PC-3 (cell line): ENCODE measurements at regions not wholly inside any gene's neighbourhood (a gene's known extent, or its start where the extent isn't known, plus 50 kb on each side); places are given as distances from the start of the nearest gene placed in this dataset.
A peak's percentile ranks its signal among the peaks of the same experiment; 100 is the strongest.

ENCODE experiments used
- ATAC-seq: fragments of 200-7000 bp; cut with Tn5 transposase; 2 replicates; pipeline ENCODE4 v1.9.1; 2020; ENCODE audit warnings: mild to moderate bottlenecking, moderate library complexity
- BruUV-seq: library from RNA; stranded (reverse); fragments of 400-500 nt; replicated peaks from 2 replicates; lab custom pipeline; 2021; lab: Mats Ljungman, UMichigan
- CTCF ChIA-PET: fragments of 300-600 bp; sonication (Branson Sonifier 250); formaldehyde crosslinking; loops from one replicate; lab custom pipeline; 2022; ENCODE audit warnings: antibody characterized with exemption; lab: Charles Lee
- POLR2A ChIA-PET: fragments of 300-600 bp; sonication (Branson Sonifier 250); formaldehyde crosslinking; loops from one replicate; lab custom pipeline; 2022; ENCODE audit warnings: antibody characterized with exemption; ENCODE audit not compliant: unreplicated experiment; lab: Charles Lee
- DNase-seq: peaks from one replicate; pipeline ENCODE4 v3.0.0-alpha.2; 2015
- H2AFZ ChIP-seq: fragments of 300-600 bp; sonication (generic); 2 replicates; pipeline ENCODE4 v1.6.0; 2016; ENCODE audit warnings: antibody characterized with exemption, low read length
- H3F3A ChIP-seq: fragments of 300-600 bp; sonication (generic); one replicate; pipeline ENCODE4 v1.6.0; 2017; ENCODE audit warnings: antibody characterized with exemption, low read length, control low read depth, mild to moderate bottlenecking; ENCODE audit not compliant: unreplicated experiment
- H3K27ac ChIP-seq: fragments of 300-600 bp; sonication (generic); 2 replicates; pipeline ENCODE4 v1.5.1; 2016; ENCODE audit warnings: mild to moderate bottlenecking, low read length
- H3K27me3 ChIP-seq: fragments of 300-600 bp; sonication (generic); 2 replicates; pipeline ENCODE4 v1.6.1; 2016; ENCODE audit warnings: low read length, mixed read lengths
- H3K36me3 ChIP-seq: fragments of 300-600 bp; sonication (generic); 2 replicates; pipeline ENCODE4 v1.6.1; 2016; ENCODE audit warnings: low read depth, mixed run types, low read length, mixed read lengths
- H3K4me1 ChIP-seq: fragments of 300-600 bp; sonication (generic); 2 replicates; pipeline ENCODE4 v1.5.1; 2016; ENCODE audit warnings: low read length; ENCODE audit not compliant: insufficient read depth
- H3K4me2 ChIP-seq: fragments of 300-600 bp; sonication (generic); 2 replicates; pipeline ENCODE4 v1.6.0; 2016; ENCODE audit warnings: low read length
- H3K4me3 ChIP-seq: fragments of 300-600 bp; sonication (generic); 2 replicates; pipeline ENCODE4 v1.5.1; 2016; ENCODE audit warnings: mild to moderate bottlenecking, low read length, mixed read lengths
- H3K79me2 ChIP-seq: fragments of 300-600 bp; sonication (generic); 2 replicates; pipeline ENCODE4 v1.6.1; 2017; ENCODE audit warnings: low read length, mixed read lengths
- H3K9ac ChIP-seq: fragments of 300-600 bp; sonication (generic); 2 replicates; pipeline ENCODE4 v1.6.0; 2016; ENCODE audit warnings: mild to moderate bottlenecking, low read length
- H3K9me2 ChIP-seq: fragments of 300-600 bp; sonication (generic); replicated peaks from 2 replicates; pipeline ENCODE4 v1.6.1; 2016; ENCODE audit warnings: mixed run types, low read length, mixed read lengths
- H3K9me3 ChIP-seq: fragments of 300-600 bp; sonication (generic); 2 replicates; pipeline ENCODE4 v1.6.1; 2016; ENCODE audit warnings: low read length, mixed read lengths
- H4K20me1 ChIP-seq: fragments of 300-600 bp; sonication (generic); 2 replicates; pipeline ENCODE4 v1.6.1; 2016; ENCODE audit warnings: low read length, mixed read lengths
- EZH2 ChIP-seq: fragments of 300-600 bp; sonication (generic); IDR thresholded peaks from one replicate; pipeline ENCODE4 v1.6.1; 2017; ENCODE audit warnings: antibody characterized with exemption, mild to moderate bottlenecking, low read length; ENCODE audit not compliant: unreplicated experiment
- EZH2phosphoT487 ChIP-seq: fragments of 300-600 bp; sonication (generic); IDR thresholded peaks from 2 replicates; pipeline ENCODE4 v1.6.1; 2018; ENCODE audit warnings: mild to moderate bottlenecking, antibody characterized with exemption, low read length, borderline replicate concordance
- intact Hi-C: fragments of 100-400 bp; cut with micrococcal nuclease; formaldehyde crosslinking; loops from 2 replicates; pipeline ENCODE4 v1.9.0; 2023
- TF ChIP-seq, protein P1 (sequence below): fragments of 300-600 bp; sonication (generic); conservative IDR thresholded peaks from 2 replicates; pipeline ENCODE4 v1.5.1; 2017; ENCODE audit warnings: antibody characterized with exemption, low read depth, mild to moderate bottlenecking, low read length

DNA sequence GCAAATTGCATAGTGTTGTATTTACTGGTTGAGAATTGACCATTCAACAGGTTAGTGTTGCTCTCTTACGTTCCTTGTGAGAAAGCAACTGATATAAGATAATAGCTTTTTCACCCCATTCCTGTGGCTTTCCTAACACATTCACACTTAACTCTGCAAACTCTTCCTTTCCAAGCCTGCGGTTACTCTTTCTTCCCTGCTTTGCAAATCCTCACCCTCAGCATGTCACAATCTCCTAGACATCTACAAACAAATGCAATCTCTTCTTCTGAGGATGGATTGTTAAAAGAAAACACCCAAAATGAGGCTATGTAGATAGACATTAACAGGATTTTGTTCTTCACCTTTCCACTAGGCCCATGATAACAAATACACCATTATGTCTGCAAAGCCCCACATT is 771.7 kb upstream of the PCDH7 start:
- DNase-seq: no peak
- Histone ChIP-seq H3K9ac (no peak overlapping the region), H3K4me2 (no peak overlapping the region), H3K36me3 (no peaks in the 10 kb centered on the region), H3F3A (no peaks in the 10 kb centered on the region), H4K20me1 (no peaks in the 10 kb centered on the region), H3K27ac (0 out of 2 replicates have a peak overlapping the region, but pooled peaks have one; percentile 18), H3K27me3 (no peaks in the 10 kb centered on the region), H2AFZ (no peak overlapping the region), H3K4me1 (no peaks in the 10 kb centered on the region), H3K4me3 (no peak overlapping the region), H3K9me3 (no peaks in the 10 kb centered on the region), H3K79me2 (no peaks in the 10 kb centered on the region), H3K9me2 (no peaks in the 10 kb centered on the region)
- intact Hi-C loops: no loop called here
- POLR2A ChIA-PET: no interaction called here
- no TSS peak for BruUV-seq
- CTCF ChIA-PET: no interaction called here
- peak; percentile 31; the same call in 1 of the 2 replicates for ATAC-seq
- TF ChIP-seq, protein P1, sequence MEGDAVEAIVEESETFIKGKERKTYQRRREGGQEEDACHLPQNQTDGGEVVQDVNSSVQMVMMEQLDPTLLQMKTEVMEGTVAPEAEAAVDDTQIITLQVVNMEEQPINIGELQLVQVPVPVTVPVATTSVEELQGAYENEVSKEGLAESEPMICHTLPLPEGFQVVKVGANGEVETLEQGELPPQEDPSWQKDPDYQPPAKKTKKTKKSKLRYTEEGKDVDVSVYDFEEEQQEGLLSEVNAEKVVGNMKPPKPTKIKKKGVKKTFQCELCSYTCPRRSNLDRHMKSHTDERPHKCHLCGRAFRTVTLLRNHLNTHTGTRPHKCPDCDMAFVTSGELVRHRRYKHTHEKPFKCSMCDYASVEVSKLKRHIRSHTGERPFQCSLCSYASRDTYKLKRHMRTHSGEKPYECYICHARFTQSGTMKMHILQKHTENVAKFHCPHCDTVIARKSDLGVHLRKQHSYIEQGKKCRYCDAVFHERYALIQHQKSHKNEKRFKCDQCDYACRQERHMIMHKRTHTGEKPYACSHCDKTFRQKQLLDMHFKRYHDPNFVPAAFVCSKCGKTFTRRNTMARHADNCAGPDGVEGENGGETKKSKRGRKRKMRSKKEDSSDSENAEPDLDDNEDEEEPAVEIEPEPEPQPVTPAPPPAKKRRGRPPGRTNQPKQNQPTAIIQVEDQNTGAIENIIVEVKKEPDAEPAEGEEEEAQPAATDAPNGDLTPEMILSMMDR: no peak
- TF ChIP-seq EZH2phosphoT487 (no peak), EZH2 (no peak)

DNA sequence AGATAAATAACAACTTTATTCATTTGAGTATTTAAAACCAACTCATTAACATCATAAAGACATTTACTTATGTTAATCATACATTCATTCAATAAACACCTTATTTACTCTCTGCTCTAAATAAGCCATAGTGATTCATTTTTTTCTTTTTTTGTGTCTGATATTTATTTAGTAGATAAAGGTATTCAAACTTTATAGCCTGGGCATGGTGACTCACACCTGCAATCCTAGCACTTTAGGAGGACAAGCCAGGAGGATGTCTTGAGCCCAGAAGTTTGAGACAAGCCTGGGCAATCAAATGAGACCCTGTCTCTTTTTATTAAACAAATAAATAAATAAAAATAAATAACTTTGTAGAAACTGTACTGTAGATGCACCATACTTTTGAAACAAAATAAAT is 771.3 kb upstream of the PCDH7 start:
- no peaks in the 10 kb centered on the region for H3K9me3 ChIP-seq
- peak; percentile 77 for ATAC-seq
- H2AFZ ChIP-seq: no peak overlapping the region
- 0 out of 2 replicates have a peak overlapping the region, but pooled peaks have one; percentile 18 for H3K27ac ChIP-seq
- no peaks in the 10 kb centered on the region for H3K36me3 ChIP-seq
- peak; percentile 57 for DNase-seq
- H3K9me2 ChIP-seq: no peaks in the 10 kb centered on the region
- no peaks in the 10 kb centered on the region for H3K27me3 ChIP-seq
- no peaks in the 10 kb centered on the region for H3K79me2 ChIP-seq
- intact Hi-C loops: no loop called here
- TF ChIP-seq, protein P1: no peak
- TF ChIP-seq EZH2 (no peak), EZH2phosphoT487 (no peak)
- no peak overlapping the region for H3K9ac ChIP-seq
- ChIA-PET POLR2A (no interaction called here), CTCF (no interaction called here)
- no peak overlapping the region for H3K4me3 ChIP-seq
- H3F3A ChIP-seq: no peaks in the 10 kb centered on the region
- no peaks in the 10 kb centered on the region for H4K20me1 ChIP-seq
- H3K4me1 ChIP-seq: no peaks in the 10 kb centered on the region
- H3K4me2 ChIP-seq: no peak overlapping the region
- no TSS peak for BruUV-seq

DNA sequence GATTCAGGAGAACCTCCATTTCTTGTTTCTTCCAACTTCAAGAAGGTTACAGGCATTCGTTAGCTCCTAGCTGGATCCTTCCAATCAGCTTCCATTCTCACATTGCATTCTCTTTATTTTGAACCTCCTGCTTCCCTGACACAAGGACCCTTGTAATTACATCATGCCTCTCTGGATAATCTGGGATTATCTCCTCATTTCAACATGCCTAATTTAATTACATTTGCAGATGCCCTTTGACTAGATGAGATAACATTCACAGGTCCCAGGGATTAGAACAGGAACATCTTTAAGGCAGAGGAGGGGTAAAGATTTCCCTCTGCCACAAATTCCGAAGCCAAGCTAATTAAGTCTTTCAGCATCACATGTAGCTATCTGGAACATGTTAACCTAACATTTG is 753.8 kb upstream of the PCDH7 start:
- no peaks in the 10 kb centered on the region for H3K79me2 ChIP-seq
- H3K4me3 ChIP-seq: no peak overlapping the region
- H3K9me2 ChIP-seq: no peaks in the 10 kb centered on the region
- ATAC-seq (no peak), DNase-seq (no peak)
- POLR2A ChIA-PET: no interaction called here
- H3F3A ChIP-seq: no peaks in the 10 kb centered on the region
- TF ChIP-seq EZH2phosphoT487: no peak
- BruUV-seq: no TSS peak
- H3K36me3 ChIP-seq: no peaks in the 10 kb centered on the region
- H3K9ac ChIP-seq: no peak overlapping the region
- H3K9me3 ChIP-seq: no peaks in the 10 kb centered on the region
- CTCF ChIA-PET: no interaction called here
- intact Hi-C loops: no loop called here
- H3K27ac ChIP-seq: no peak overlapping the region
- H3K27me3 ChIP-seq: no peaks in the 10 kb centered on the region
- H2AFZ ChIP-seq: no peak overlapping the region
- H3K4me2 ChIP-seq: no peak overlapping the region
- H3K4me1 ChIP-seq: no peaks in the 10 kb centered on the region
- H4K20me1 ChIP-seq: no peaks in the 10 kb centered on the region
